IMR-90 (cell line): ENCODE measurements at regions not wholly inside any gene's neighbourhood (a gene's known extent, or its start where the extent isn't known, plus 50 kb on each side); places are given as distances from the start of the nearest gene placed in this dataset.

Experiments used
- MAZ ChIP-seq: IDR thresholded peaks from 2 replicates; pipeline ENCODE4 v1.6.1; 2012; ENCODE audit warnings: low read depth, mild to moderate bottlenecking, low read length, improper control_type of control experiment, moderate library complexity, borderline replicate concordance
- TF ChIP-seq, protein P1 (sequence below): fragments of 150-350 bp; IDR thresholded peaks from 2 replicates; pipeline ENCODE4 v1.6.1; 2016; ENCODE audit warnings: low read depth, mild to moderate bottlenecking, low read length, moderate library complexity, borderline replicate concordance

GRCh38 chr10:27620430-27621397 lies 116.6 kb downstream of the RAB18 start (continued):
- TF ChIP-seq, protein P1, sequence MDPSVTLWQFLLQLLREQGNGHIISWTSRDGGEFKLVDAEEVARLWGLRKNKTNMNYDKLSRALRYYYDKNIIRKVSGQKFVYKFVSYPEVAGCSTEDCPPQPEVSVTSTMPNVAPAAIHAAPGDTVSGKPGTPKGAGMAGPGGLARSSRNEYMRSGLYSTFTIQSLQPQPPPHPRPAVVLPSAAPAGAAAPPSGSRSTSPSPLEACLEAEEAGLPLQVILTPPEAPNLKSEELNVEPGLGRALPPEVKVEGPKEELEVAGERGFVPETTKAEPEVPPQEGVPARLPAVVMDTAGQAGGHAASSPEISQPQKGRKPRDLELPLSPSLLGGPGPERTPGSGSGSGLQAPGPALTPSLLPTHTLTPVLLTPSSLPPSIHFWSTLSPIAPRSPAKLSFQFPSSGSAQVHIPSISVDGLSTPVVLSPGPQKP: no peak
- TF ChIP-seq MAZ: no peak
